ENCODE measurements at regions not wholly inside any gene's neighbourhood (a gene's known extent, or its start where the extent isn't known, plus 50 kb on each side); places are given as distances from the start of the nearest gene placed in this dataset.
A peak's percentile ranks its signal among the peaks of the same experiment; 100 is the strongest.

GRCh38 chr19:30067956-30068506 is 126.0 kb downstream of the URI1 start (continued):
- TF ChIP-seq, protein P1, sequence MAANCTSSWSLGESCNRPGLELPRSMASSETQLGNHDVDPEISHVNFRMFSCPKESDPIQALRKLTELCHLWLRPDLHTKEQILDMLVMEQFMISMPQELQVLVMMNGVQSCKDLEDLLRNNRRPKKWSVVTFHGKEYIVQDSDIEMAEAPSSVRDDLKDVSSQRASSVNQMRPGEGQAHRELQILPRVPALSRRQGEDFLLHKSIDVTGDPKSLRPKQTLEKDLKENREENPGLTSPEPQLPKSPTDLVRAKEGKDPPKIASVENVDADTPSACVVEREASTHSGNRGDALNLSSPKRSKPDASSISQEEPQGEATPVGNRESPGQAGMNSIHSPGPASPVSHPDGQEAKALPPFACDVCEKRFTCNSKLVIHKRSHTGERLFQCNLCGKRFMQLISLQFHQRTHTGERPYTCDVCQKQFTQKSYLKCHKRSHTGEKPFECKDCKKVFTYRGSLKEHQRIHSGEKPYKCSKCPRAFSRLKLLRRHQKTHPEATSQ (tag by site-specific recombination; IDR thresholded peaks at IDR 0.05) = peak; percentile 35; the same call in 1 of the 2 replicates
- peak; percentile 37; the same call in 1 of the 2 replicates for TF ChIP-seq ZNF747 (tag by site-specific recombination; IDR thresholded peaks at IDR 0.05)
- peak; percentile 50 for TF ChIP-seq ZFHX2 (tag by site-specific recombination; conservative IDR thresholded peaks at IDR 0.05)
- 0 out of 2 replicates have a peak, but pooled peaks have one; percentile 7 for TF ChIP-seq ZNF416 (tag by site-specific recombination; IDR thresholded peaks at IDR 0.05)
- 0 out of 2 replicates have a peak, but pooled peaks have one; percentile 29 for TF ChIP-seq ZBTB7A (tag by site-specific recombination; IDR thresholded peaks at IDR 0.05; ENCODE audit: low read depth)
- TF ChIP-seq ZNF776 (tag by site-specific recombination; IDR thresholded peaks at IDR 0.05; ENCODE audit: borderline replicate concordance) = peak; percentile 50; the same call in 1 of the 2 replicates
- TF ChIP-seq ZNF785 (tag by site-specific recombination; IDR thresholded peaks at IDR 0.05) = peak; percentile 59; the same call in 1 of the 2 replicates
- 0 out of 2 replicates have a peak, but pooled peaks have one; percentile 44 for TF ChIP-seq KLF7 (tag by site-specific recombination; IDR thresholded peaks at IDR 0.05; ENCODE audit: borderline replicate concordance)
- TF ChIP-seq ZNF133 (tag by site-specific recombination; IDR thresholded peaks at IDR 0.05) = peak; percentile 4; the same call in 1 of the 2 replicates

- H3K4me1 ChIP-seq (ENCODE audit: control insufficient read depth, insufficient read depth, low read length) = no peaks in the 10 kb centered on the region
- no peaks in the 10 kb centered on the region for H3K9me3 ChIP-seq (ENCODE audit: control insufficient read depth, insufficient read depth, low read depth, low read length)
- ChIA-PET CTCF (no interaction called here), POLR2A (no interaction called here)
- H3K36me3 ChIP-seq (ENCODE audit: control insufficient read depth in 2 of 2, insufficient read depth in 1 of 2, low read length in 2 of 2) = no peaks in the 10 kb centered on the region
- no peak overlapping the region for H3K27ac ChIP-seq (ENCODE audit: extremely low read depth, low read depth, low read length)
- no peak overlapping the region for H3K4me3 ChIP-seq (ENCODE audit: low read depth, low read length)
- TF ChIP-seq, protein P2, sequence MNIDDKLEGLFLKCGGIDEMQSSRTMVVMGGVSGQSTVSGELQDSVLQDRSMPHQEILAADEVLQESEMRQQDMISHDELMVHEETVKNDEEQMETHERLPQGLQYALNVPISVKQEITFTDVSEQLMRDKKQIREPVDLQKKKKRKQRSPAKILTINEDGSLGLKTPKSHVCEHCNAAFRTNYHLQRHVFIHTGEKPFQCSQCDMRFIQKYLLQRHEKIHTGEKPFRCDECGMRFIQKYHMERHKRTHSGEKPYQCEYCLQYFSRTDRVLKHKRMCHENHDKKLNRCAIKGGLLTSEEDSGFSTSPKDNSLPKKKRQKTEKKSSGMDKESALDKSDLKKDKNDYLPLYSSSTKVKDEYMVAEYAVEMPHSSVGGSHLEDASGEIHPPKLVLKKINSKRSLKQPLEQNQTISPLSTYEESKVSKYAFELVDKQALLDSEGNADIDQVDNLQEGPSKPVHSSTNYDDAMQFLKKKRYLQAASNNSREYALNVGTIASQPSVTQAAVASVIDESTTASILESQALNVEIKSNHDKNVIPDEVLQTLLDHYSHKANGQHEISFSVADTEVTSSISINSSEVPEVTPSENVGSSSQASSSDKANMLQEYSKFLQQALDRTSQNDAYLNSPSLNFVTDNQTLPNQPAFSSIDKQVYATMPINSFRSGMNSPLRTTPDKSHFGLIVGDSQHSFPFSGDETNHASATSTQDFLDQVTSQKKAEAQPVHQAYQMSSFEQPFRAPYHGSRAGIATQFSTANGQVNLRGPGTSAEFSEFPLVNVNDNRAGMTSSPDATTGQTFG (tag by site-specific recombination; IDR thresholded peaks at IDR 0.05; ENCODE audit: borderline replicate concordance) = peak; percentile 74; the same call in 1 of the 2 replicates
- no peak for TF ChIP-seq ZFP41 (tag by site-specific recombination; IDR thresholded peaks at IDR 0.05; ENCODE audit: borderline replicate concordance)
- TF ChIP-seq RBAK (tag by site-specific recombination; IDR thresholded peaks at IDR 0.05) = no peak
- no peak for TF ChIP-seq ZBTB44 (tag by site-specific recombination; IDR thresholded peaks at IDR 0.05)
- TF ChIP-seq ZNF214 (tag by site-specific recombination; IDR thresholded peaks at IDR 0.05; ENCODE audit: borderline replicate concordance) = no peak
- TF ChIP-seq, protein P3, sequence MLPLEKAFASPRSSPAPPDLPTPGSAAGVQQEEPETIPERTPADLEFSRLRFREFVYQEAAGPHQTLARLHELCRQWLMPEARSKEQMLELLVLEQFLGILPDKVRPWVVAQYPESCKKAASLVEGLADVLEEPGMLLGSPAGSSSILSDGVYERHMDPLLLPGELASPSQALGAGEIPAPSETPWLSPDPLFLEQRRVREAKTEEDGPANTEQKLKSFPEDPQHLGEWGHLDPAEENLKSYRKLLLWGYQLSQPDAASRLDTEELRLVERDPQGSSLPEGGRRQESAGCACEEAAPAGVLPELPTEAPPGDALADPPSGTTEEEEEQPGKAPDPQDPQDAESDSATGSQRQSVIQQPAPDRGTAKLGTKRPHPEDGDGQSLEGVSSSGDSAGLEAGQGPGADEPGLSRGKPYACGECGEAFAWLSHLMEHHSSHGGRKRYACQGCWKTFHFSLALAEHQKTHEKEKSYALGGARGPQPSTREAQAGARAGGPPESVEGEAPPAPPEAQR (tag by site-specific recombination; IDR thresholded peaks at IDR 0.05) = 0 out of 2 replicates have a peak, but pooled peaks have one; percentile 18
- TF ChIP-seq ZNF777 (tag by site-specific recombination; IDR thresholded peaks at IDR 0.05; ENCODE audit: borderline replicate concordance) = peak; percentile 11; the same call in 1 of the 2 replicates
- no peak for TF ChIP-seq ZFHX2 (tag by site-specific recombination; conservative IDR thresholded peaks at IDR 0.05)
- no peak for TF ChIP-seq GLIS2 (tag by site-specific recombination; IDR thresholded peaks at IDR 0.05)
- 0 out of 2 replicates have a peak, but pooled peaks have one; percentile 5 for TF ChIP-seq ZNF404 (tag by site-specific recombination; IDR thresholded peaks at IDR 0.05)
- TF ChIP-seq, protein P4, sequence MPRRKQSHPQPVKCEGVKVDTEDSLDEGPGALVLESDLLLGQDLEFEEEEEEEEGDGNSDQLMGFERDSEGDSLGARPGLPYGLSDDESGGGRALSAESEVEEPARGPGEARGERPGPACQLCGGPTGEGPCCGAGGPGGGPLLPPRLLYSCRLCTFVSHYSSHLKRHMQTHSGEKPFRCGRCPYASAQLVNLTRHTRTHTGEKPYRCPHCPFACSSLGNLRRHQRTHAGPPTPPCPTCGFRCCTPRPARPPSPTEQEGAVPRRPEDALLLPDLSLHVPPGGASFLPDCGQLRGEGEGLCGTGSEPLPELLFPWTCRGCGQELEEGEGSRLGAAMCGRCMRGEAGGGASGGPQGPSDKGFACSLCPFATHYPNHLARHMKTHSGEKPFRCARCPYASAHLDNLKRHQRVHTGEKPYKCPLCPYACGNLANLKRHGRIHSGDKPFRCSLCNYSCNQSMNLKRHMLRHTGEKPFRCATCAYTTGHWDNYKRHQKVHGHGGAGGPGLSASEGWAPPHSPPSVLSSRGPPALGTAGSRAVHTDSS (tag by site-specific recombination; IDR thresholded peaks at IDR 0.05) = no peak
- no peak for TF ChIP-seq ZBTB8A (tag by site-specific recombination; IDR thresholded peaks at IDR 0.05)
- TF ChIP-seq, protein P1 (tag by site-specific recombination; IDR thresholded peaks at IDR 0.05) = no peak
- TF ChIP-seq ZNF114 (tag by site-specific recombination; IDR thresholded peaks at IDR 0.05) = 0 out of 2 replicates have a peak, but pooled peaks have one; percentile 19
- TF ChIP-seq ZFP69B (tag by site-specific recombination; IDR thresholded peaks at IDR 0.05) = no peak
- no peak for TF ChIP-seq ZNF670 (tag by site-specific recombination; IDR thresholded peaks at IDR 0.05; ENCODE audit: low read depth)
- no peak for TF ChIP-seq OSR2 (tag by site-specific recombination; IDR thresholded peaks at IDR 0.05)
Observed at GRCh38 chr19:30068528-30069395, 126.7 kb downstream of the URI1 start.
